Body of pancreas (tissue), 4 donors: ENCODE measurements at regions not wholly inside any gene's neighbourhood (a gene's known extent, or its start where the extent isn't known, plus 50 kb on each side); places are given as distances from the start of the nearest gene placed in this dataset.

ENCODE experiments used
- CTCF ChIP-seq, 7 experiments: fragments of 450-650 bp in 4 of 7; fragments of 200-600 bp in 3 of 7; sonication (generic) in 3 of 7; IDR thresholded peaks; one replicate each; pipeline ENCODE4 v1.5.1; 2016 to 2019; ENCODE audit warnings: antibody characterized with exemption in 7 of 7
- POLR2A ChIP-seq, 3 donors: fragments of 450-650 bp; IDR thresholded peaks; one replicate each; pipeline ENCODE4 v1.6.1; 2016; ENCODE audit warnings: antibody characterized with exemption in 3 of 3, mild to moderate bottlenecking in 2 of 3

- TF ChIP-seq CTCF (IDR thresholded peaks at IDR 0.05) = no peak
- TF ChIP-seq POLR2A (IDR thresholded peaks at IDR 0.05) = no peak
These were observed 377.1 kb upstream of the DPP6 start for GRCh38 chr7:153675131-153675530.
